ENCODE measurements at regions not wholly inside any gene's neighbourhood (a gene's known extent, or its start where the extent isn't known, plus 50 kb on each side); places are given as distances from the start of the nearest gene placed in this dataset.

- no peak overlapping the region for H3K27ac Mint-ChIP-seq
Measured at GRCh38 chr6:22068561-22069305, 228.1 kb downstream of the PRL start.

DNA sequence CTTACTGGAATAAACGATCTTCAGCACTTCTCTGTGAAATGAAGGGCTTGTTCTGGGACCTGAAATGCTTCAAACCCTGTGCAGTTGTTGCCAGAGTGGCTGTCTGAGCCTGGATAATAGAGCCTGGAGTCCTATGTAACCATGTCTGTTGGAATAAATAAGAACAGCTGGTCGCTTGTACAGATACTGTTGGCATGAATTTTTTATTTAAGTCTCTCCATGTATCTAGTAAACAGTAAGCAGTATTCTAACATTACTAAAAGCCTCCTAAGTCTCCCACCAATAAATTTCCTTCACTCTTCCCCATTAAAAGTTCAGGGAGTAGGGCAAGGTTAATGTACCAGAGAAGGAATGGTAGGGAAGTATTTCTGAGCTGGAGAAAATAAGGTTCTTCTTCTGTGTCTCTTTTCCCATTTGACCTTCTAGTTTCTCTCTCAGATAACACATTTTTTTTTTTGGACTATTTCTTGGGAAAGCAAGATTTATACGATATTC is 227.5 kb downstream of the PRL start:
- no peaks in the 10 kb centered on the region for H3K27me3 Mint-ChIP-seq
- no peak overlapping the region for H3K4me3 Mint-ChIP-seq
- H3K27ac Mint-ChIP-seq: no peak overlapping the region
- H3K4me1 Mint-ChIP-seq (ENCODE audit: low read depth): no peaks in the 10 kb centered on the region
- H3K9me3 Mint-ChIP-seq (ENCODE audit: low read depth): no peaks in the 10 kb centered on the region
- no peaks in the 10 kb centered on the region for H3K36me3 Mint-ChIP-seq

More at GRCh38 chr6:22068561-22069305, 228.1 kb downstream of the PRL start:
- no peaks in the 10 kb centered on the region for H3K36me3 Mint-ChIP-seq
- no peak overlapping the region for H3K4me3 Mint-ChIP-seq
- no peaks in the 10 kb centered on the region for H3K4me1 Mint-ChIP-seq (ENCODE audit: low read depth)
- no peaks in the 10 kb centered on the region for H3K27me3 Mint-ChIP-seq
- H3K9me3 Mint-ChIP-seq (ENCODE audit: low read depth): no peaks in the 10 kb centered on the region

DNA sequence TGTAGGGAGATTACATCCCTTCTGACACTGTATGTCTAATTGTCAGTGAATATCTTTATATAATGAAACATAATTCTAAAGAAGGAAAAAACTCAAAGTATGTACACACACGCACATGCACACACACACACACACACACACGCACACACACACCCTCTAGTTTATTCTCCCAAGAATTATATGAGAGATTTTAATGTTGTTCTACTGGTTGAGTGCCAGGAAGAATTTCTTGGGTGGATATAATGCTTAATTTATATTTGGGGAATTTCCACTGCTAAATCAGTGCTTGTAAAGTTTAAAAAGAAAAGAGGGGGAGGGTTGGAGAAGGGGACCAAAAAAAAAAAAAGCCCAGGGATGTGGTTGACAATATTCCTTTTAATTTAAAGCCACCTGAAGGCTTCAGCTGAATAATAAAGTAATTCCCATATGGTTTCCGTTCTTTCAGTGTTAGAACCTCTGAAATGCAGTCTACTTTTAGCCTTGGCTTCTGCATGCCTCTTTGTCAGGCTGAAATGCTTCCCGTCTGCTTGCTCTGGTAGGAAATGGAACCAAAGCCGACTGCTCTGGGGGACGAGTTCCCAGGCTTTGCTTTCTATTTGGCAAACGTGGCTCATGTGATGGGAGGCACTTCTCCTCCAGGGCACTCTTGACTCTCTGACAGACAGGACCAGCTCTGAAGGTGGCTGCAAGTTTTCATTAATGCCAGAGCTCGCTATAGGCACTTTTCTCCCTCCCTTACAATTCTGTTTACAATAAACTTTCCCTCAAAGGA is 225.4 kb downstream of the PRL start:
- H3K36me3 Mint-ChIP-seq: no peaks in the 10 kb centered on the region
- no peaks in the 10 kb centered on the region for H3K27me3 Mint-ChIP-seq
- H3K4me1 Mint-ChIP-seq (ENCODE audit: low read depth): no peaks in the 10 kb centered on the region
- H3K4me3 Mint-ChIP-seq: no peak overlapping the region
- no peak overlapping the region for H3K27ac Mint-ChIP-seq
- no peaks in the 10 kb centered on the region for H3K9me3 Mint-ChIP-seq (ENCODE audit: low read depth)

GRCh38 chr6:22072949-22073348 is 223.9 kb downstream of the PRL start:
- H3K27me3 Mint-ChIP-seq: no peaks in the 10 kb centered on the region
- H3K4me3 Mint-ChIP-seq: no peak overlapping the region
- H3K4me1 Mint-ChIP-seq (ENCODE audit: low read depth): no peaks in the 10 kb centered on the region
- H3K36me3 Mint-ChIP-seq: no peaks in the 10 kb centered on the region
- H3K9me3 Mint-ChIP-seq (ENCODE audit: low read depth): no peaks in the 10 kb centered on the region
- H3K27ac Mint-ChIP-seq: no peak overlapping the region

- no peak overlapping the region for H3K4me3 Mint-ChIP-seq
- no peaks in the 10 kb centered on the region for H3K36me3 Mint-ChIP-seq
- H3K27me3 Mint-ChIP-seq: no peaks in the 10 kb centered on the region
- no peak overlapping the region for H3K27ac Mint-ChIP-seq
- no peaks in the 10 kb centered on the region for H3K4me1 Mint-ChIP-seq (ENCODE audit: low read depth)
- H3K9me3 Mint-ChIP-seq (ENCODE audit: low read depth): no peaks in the 10 kb centered on the region
Measured at GRCh38 chr6:22073516-22074198, 223.2 kb downstream of the PRL start.

DNA sequence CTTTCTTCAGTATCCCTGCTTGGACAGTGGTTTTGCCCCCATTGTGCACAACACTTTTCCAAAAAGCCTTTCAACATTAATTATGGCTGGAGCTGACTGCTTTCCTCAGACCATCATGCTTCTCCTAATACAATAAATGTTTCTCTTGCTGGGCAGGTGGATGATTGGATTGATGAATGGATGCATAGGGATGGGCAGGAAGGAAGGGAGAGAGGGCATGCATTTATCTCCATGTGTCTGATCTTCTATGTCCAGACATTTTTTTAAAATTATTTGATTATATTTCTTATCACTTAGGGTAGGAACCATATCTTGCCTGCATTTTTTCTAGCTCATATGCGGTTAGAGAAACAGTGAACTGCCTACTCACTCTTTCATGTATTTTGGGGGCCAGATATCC is 218.5 kb downstream of the PRL start:
- Mint-ChIP-seq H3K36me3 (no peaks in the 10 kb centered on the region), H3K4me3 (no peak overlapping the region), H3K4me1 (ENCODE audit: low read depth) (no peaks in the 10 kb centered on the region), H3K27ac (no peak overlapping the region), H3K27me3 (peaks cover 2% of the 10 kb centered on the region), H3K9me3 (ENCODE audit: low read depth) (no peaks in the 10 kb centered on the region)

DNA sequence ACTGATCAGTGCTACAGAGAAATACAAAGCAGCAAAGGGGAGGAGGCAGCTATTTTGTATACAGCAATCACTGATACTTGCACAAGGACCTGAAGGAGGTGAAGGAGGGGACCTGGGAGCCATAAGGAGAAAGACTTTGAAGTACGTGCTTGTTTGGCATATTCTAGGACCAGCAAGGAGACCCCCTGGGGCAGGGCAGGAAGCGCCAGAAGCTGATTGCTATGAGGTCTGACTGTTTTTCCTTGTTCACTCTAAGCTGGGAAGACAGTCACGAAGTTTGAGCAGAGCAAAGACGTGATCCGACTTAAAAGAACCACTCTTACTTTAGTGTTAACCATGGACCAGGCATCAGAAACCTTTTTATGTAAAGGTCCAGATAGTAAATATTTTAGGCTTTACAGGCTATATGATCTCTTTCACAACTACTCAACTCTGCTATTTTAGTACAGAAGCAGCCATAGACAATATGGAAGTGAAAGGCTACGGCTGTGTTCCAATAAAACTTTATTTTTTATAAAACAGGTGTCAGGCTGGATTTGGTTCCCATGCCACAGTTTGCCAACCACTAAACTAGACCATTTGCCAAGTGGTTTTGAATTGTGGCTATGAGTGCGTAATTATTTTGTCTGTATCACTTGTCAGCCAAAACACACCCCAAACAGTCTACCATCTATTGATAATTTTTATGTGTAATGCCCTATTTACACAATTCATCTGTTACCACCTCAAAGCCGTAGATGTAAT is 217.9 kb downstream of the PRL start:
- H3K9me3 Mint-ChIP-seq (ENCODE audit: low read depth): no peaks in the 10 kb centered on the region
- no peaks in the 10 kb centered on the region for H3K36me3 Mint-ChIP-seq
- no peaks in the 10 kb centered on the region for H3K4me1 Mint-ChIP-seq (ENCODE audit: low read depth)
- H3K27ac Mint-ChIP-seq: no peak overlapping the region
- H3K4me3 Mint-ChIP-seq: no peak overlapping the region
- peaks cover 2% of the 10 kb centered on the region for H3K27me3 Mint-ChIP-seq

- peaks cover 2% of the 10 kb centered on the region for H3K27me3 Mint-ChIP-seq
Measured at GRCh38 chr6:22079783-22080182, 217.1 kb downstream of the PRL start.

DNA sequence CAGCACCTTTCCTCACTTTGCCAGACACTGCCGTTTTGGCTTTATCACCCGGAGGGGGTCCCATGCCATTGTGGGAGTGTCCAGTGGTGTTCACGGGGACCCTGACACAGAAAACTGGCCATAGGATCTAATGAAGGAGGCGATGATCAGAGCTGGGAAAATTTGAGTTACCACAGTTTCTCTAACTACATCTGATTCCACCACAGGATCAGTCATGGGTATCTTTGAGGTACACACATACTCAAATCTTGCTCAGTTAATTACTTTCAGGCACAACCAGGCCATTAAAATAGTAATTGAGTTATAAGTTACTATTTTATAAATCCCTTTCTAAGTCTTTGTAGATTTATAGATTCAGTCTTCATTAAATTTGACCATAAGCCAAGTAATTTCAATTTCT is 215.1 kb downstream of the PRL start:
- Mint-ChIP-seq H3K36me3 (no peaks in the 10 kb centered on the region), H3K4me3 (no peak overlapping the region), H3K27ac (no peak overlapping the region), H3K4me1 (ENCODE audit: low read depth) (no peaks in the 10 kb centered on the region), H3K27me3 (peaks cover 2% of the 10 kb centered on the region), H3K9me3 (ENCODE audit: low read depth) (no peaks in the 10 kb centered on the region)

More at GRCh38 chr6:22079783-22080182, 217.1 kb downstream of the PRL start:
- Mint-ChIP-seq H3K27ac (no peak overlapping the region), H3K36me3 (no peaks in the 10 kb centered on the region), H3K4me1 (ENCODE audit: low read depth) (no peaks in the 10 kb centered on the region), H3K9me3 (ENCODE audit: low read depth) (no peaks in the 10 kb centered on the region), H3K4me3 (no peak overlapping the region)

DNA sequence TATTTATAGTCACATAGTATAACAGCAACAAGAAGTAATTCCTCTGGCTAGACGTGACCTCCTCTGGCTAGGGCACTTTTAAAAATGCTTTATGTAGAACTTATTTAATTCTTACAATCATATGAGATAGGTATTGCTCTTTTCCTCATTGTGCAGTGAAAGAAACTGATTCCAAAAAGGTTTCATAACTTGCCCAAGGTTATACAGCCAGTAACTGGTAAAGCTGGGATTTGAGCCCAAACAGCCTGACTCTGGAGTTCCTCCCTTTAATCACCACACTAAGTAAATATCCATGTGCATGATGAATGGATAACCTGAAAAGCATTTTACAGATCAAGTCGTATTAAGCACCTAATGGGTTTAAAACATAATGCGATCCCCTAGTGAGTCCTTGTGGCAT is 214.6 kb downstream of the PRL start:
- Mint-ChIP-seq H3K27ac (no peak overlapping the region), H3K27me3 (peaks cover 2% of the 10 kb centered on the region), H3K4me1 (ENCODE audit: low read depth) (no peaks in the 10 kb centered on the region), H3K36me3 (no peaks in the 10 kb centered on the region), H3K9me3 (ENCODE audit: low read depth) (no peaks in the 10 kb centered on the region), H3K4me3 (no peak overlapping the region)

GRCh38 chr6:22083119-22083518 is 213.7 kb downstream of the PRL start:
- Mint-ChIP-seq H3K27me3 (peaks cover 2% of the 10 kb centered on the region), H3K36me3 (no peaks in the 10 kb centered on the region), H3K4me3 (no peak overlapping the region), H3K27ac (no peak overlapping the region), H3K9me3 (ENCODE audit: low read depth) (no peaks in the 10 kb centered on the region), H3K4me1 (ENCODE audit: low read depth) (no peaks in the 10 kb centered on the region)

- Mint-ChIP-seq H3K9me3 (ENCODE audit: low read depth) (no peaks in the 10 kb centered on the region), H3K27me3 (no peaks in the 10 kb centered on the region), H3K4me1 (ENCODE audit: low read depth) (no peaks in the 10 kb centered on the region), H3K36me3 (no peaks in the 10 kb centered on the region), H3K4me3 (no peak overlapping the region), H3K27ac (no peak overlapping the region)
Measured at GRCh38 chr6:22087960-22088706, 208.7 kb downstream of the PRL start.

DNA sequence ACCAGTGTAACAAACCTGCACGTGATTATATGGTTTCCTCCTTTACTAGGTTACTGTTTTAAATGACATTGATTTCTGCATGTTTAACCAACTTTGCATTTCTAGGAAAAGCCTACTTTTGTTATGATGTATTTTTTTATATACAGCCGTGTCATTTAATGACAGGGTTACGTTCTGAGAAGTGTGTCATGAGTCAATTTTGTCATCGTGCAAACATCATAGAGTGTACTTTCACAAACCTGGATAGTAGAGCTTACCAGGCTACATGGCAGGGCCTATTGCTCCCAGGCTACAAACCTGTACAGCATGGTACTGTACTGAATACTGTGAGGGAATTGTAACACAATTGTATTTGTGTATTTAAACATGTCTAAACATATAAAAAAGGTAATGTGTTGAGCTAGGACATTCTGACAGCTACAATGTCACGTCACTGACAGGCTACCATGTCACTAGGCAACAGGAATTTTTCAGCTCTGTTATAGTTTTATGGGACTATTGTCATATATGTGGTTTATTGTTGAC is 205.3 kb downstream of the PRL start:
- no peaks in the 10 kb centered on the region for H3K36me3 Mint-ChIP-seq
- no peaks in the 10 kb centered on the region for H3K9me3 Mint-ChIP-seq (ENCODE audit: low read depth)
- no peak overlapping the region for H3K27ac Mint-ChIP-seq
- no peaks in the 10 kb centered on the region for H3K4me1 Mint-ChIP-seq (ENCODE audit: low read depth)
- no peaks in the 10 kb centered on the region for H3K27me3 Mint-ChIP-seq
- no peak overlapping the region for H3K4me3 Mint-ChIP-seq

DNA sequence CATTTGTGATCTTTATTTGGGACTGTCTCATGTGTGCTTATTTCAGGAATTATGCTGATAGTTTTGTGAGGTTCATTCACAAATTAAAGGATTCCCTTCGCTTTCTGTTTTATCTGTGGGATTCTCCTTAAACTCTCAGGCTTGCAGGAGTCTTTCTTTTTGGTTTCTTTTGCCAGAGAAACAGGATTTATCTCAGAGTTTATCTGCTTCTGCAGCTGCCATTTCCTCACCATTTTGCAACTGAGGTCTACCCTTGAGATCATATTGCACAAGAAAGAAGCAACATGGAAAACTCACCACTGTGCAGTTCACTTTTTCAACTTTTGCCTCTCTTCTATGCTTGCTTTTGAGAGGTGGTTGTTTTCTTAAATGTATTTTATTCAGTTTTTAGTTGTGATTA is 201.0 kb downstream of the PRL start:
- Mint-ChIP-seq H3K27ac (no peak overlapping the region), H3K27me3 (peaks cover under 1% of the 10 kb centered on the region), H3K4me3 (no peak overlapping the region), H3K4me1 (ENCODE audit: low read depth) (no peaks in the 10 kb centered on the region), H3K9me3 (ENCODE audit: low read depth) (no peaks in the 10 kb centered on the region), H3K36me3 (no peaks in the 10 kb centered on the region)
